RWPE2 (cell line): ENCODE measurements at regions not wholly inside any gene's neighbourhood (a gene's known extent, or its start where the extent isn't known, plus 50 kb on each side); places are given as distances from the start of the nearest gene placed in this dataset.

Source experiments
- ATAC-seq: fragments of 200-7000 bp; cut with Tn5 transposase; 3 replicates; pipeline ENCODE4 v1.9.1; 2021; ENCODE audit warnings: low read depth
- DNase-seq: peaks from one replicate; pipeline ENCODE4 v3.0.0-alpha.2; 2020; ENCODE audit warnings: low spot score
- H3K27ac ChIP-seq: fragments of 450-650 bp; 2 replicates; pipeline ENCODE4 v1.5.1; 2017; ENCODE audit warnings: mild to moderate bottlenecking; ENCODE audit not compliant: poor library complexity, severe bottlenecking
- H3K27me3 ChIP-seq: fragments of 250-450 bp; sonication (Bioruptor Pico); 2 replicates; pipeline ENCODE4 v1.5.1; 2021; ENCODE audit warnings: mild to moderate bottlenecking, moderate library complexity; ENCODE audit not compliant: insufficient read depth, poor library complexity, severe bottlenecking
- H3K36me3 ChIP-seq: fragments of 250-450 bp; sonication (Bioruptor Pico); 2 replicates; pipeline ENCODE4 v1.5.1; 2020; ENCODE audit warnings: low read depth, mild to moderate bottlenecking, moderate library complexity
- H3K4me1 ChIP-seq: fragments of 250-450 bp; sonication (Bioruptor Pico); 2 replicates; pipeline ENCODE4 v1.5.1; 2021; ENCODE audit warnings: mild to moderate bottlenecking, moderate library complexity; ENCODE audit not compliant: insufficient read depth, poor library complexity, severe bottlenecking
- H3K4me3 ChIP-seq: fragments of 250-450 bp; sonication (Bioruptor Pico); 2 replicates; pipeline ENCODE4 v1.5.1; 2021; ENCODE audit warnings: mild to moderate bottlenecking, moderate library complexity; ENCODE audit not compliant: severe bottlenecking
- H3K9me3 ChIP-seq: fragments of 250-450 bp; sonication (Bioruptor Pico); 2 replicates; pipeline ENCODE4 v1.5.1; 2021; ENCODE audit warnings: mild to moderate bottlenecking, moderate library complexity; ENCODE audit not compliant: severe bottlenecking
- CTCF ChIP-seq: fragments of 450-650 bp; IDR thresholded peaks from one replicate; pipeline ENCODE4 v1.5.1; 2017; ENCODE audit warnings: mild to moderate bottlenecking, moderate library complexity; ENCODE audit not compliant: poor library complexity, severe bottlenecking

- TF ChIP-seq CTCF, result no peak
- Histone ChIP-seq H3K4me1 (no peaks in the 10 kb centered on the region), H3K27ac (no peak overlapping the region), H3K36me3 (no peaks in the 10 kb centered on the region), H3K4me3 (no peak overlapping the region), H3K27me3 (no peaks in the 10 kb centered on the region), H3K9me3 (no peaks in the 10 kb centered on the region)
- ATAC-seq, result no peak
- no peak for DNase-seq
Observed at GRCh38 chr2:220654322-220654721, 917.8 kb downstream of the EPHA4 start.

- no peaks in the 10 kb centered on the region for H3K36me3 ChIP-seq
- H3K27me3 ChIP-seq, result no peaks in the 10 kb centered on the region
- no peak; the same call in 2 of the 3 replicates for ATAC-seq
- no peak for TF ChIP-seq CTCF
- no peak overlapping the region for H3K4me3 ChIP-seq
- H3K9me3 ChIP-seq, result no peaks in the 10 kb centered on the region
- DNase-seq, result no peak
- no peak overlapping the region for H3K27ac ChIP-seq
- H3K4me1 ChIP-seq, result no peaks in the 10 kb centered on the region
Observed at GRCh38 chr2:220660277-220661145, 911.6 kb downstream of the EPHA4 start.

GRCh38 chr2:220662431-220662830 is 909.7 kb downstream of the EPHA4 start:
- Histone ChIP-seq H3K4me1 (no peaks in the 10 kb centered on the region), H3K4me3 (no peak overlapping the region), H3K9me3 (no peaks in the 10 kb centered on the region), H3K36me3 (no peaks in the 10 kb centered on the region), H3K27ac (no peak overlapping the region), H3K27me3 (no peaks in the 10 kb centered on the region)
- TF ChIP-seq CTCF, result no peak
- ATAC-seq (no peak), DNase-seq (no peak)

- Histone ChIP-seq H3K4me3 (no peak overlapping the region), H3K36me3 (no peaks in the 10 kb centered on the region), H3K27ac (no peak overlapping the region), H3K4me1 (no peaks in the 10 kb centered on the region), H3K9me3 (no peaks in the 10 kb centered on the region), H3K27me3 (no peaks in the 10 kb centered on the region)
- no peak for DNase-seq
- ATAC-seq, result no peak
- TF ChIP-seq CTCF, result no peak
Observed at GRCh38 chr2:220663065-220663464, 909.0 kb downstream of the EPHA4 start.
